Breast epithelium (tissue), 4 donors: ENCODE measurements at regions not wholly inside any gene's neighbourhood (a gene's known extent, or its start where the extent isn't known, plus 50 kb on each side); places are given as distances from the start of the nearest gene placed in this dataset.
"Not testable (repeated sequence)": the region's sequence is repeated elsewhere in the genome, so short reads cannot be mapped to it uniquely, and the experiment has no call there.

Source experiments
- DNase-seq, 2 donors: peaks; one replicate each; pipeline ENCODE4 v3.0.0-alpha.2; 2019; ENCODE audit warnings: low spot score in 2 of 2
- H3K27ac ChIP-seq, 2 donors: fragments of 200-600 bp; sonication (generic) in 1 of 2; one replicate each; pipeline ENCODE4 v1.5.1; 2016 to 2019; ENCODE audit warnings: mild to moderate bottlenecking in 1 of 2
- H3K27me3 ChIP-seq, 2 donors: fragments of 200-600 bp; sonication (generic) in 1 of 2; one replicate each; pipeline versions ENCODE4 v1.5.1 to v1.6.0; 2017 to 2019; ENCODE audit warnings: control low read depth in 1 of 2, mild to moderate bottlenecking in 1 of 2
- H3K36me3 ChIP-seq: fragments of 200-600 bp; one replicate; pipeline ENCODE4 v1.5.1; 2019
- H3K4me1 ChIP-seq, 2 donors: fragments of 200-600 bp; sonication (generic); one replicate each; pipeline ENCODE4 v1.5.1; 2016 to 2019; ENCODE audit warnings: control low read depth in 1 of 2
- H3K4me3 ChIP-seq, 3 donors: fragments of 200-600 bp; sonication (generic); 1 replicate in 2 of 3; 2 replicates in 1 of 3; pipeline ENCODE4 v1.5.1; 2016 to 2019; ENCODE audit warnings: mild to moderate bottlenecking in 3 of 3, moderate library complexity in 2 of 3
- H3K9me3 ChIP-seq, 2 donors: fragments of 200-600 bp; sonication (generic) in 1 of 2; one replicate each; pipeline ENCODE4 v1.5.1; 2016 to 2019; ENCODE audit warnings: control low read depth in 1 of 2
- CTCF ChIP-seq, 3 donors: fragments of 450-650 bp; IDR thresholded peaks; one replicate each; pipeline ENCODE4 v1.5.1; 2016 to 2017; ENCODE audit warnings: antibody characterized with exemption in 3 of 3, mild to moderate bottlenecking in 3 of 3, moderate library complexity in 3 of 3
- POLR2A ChIP-seq: fragments of 450-650 bp; IDR thresholded peaks from one replicate; pipeline ENCODE4 v1.6.1; 2016; ENCODE audit warnings: antibody characterized with exemption, mild to moderate bottlenecking, moderate library complexity
- POLR2AphosphoS5 ChIP-seq, 3 donors: sonication (generic); formaldehyde crosslinking; IDR thresholded peaks; one replicate each; pipeline ENCODE4 v1.6.1; 2017; ENCODE audit warnings: antibody characterized with exemption in 3 of 3
- intact Hi-C: fragments of 100-400 bp; cut with DNase I; formaldehyde crosslinking; loops from one replicate; pipeline ENCODE4 v1.15.1; 2023; ENCODE audit warnings: low total_unique reads

- Histone ChIP-seq H3K36me3 (peaks cover 4% of the 10 kb centered on the region), H3K27me3 (no peaks in the 10 kb centered on the region), H3K27ac (no peak overlapping the region), H3K4me1 (no peaks in the 10 kb centered on the region), H3K9me3 (peaks cover 0 to 6% of the 10 kb centered on the region in 2 donors), H3K4me3 (no peak overlapping the region)
- no peak for DNase-seq
- intact Hi-C loops = no loop called here
- TF ChIP-seq POLR2A (no peak), POLR2AphosphoS5 (IDR thresholded peaks at IDR 0.05) (no peak), CTCF (IDR thresholded peaks at IDR 0.05) (no peak)
Measured at GRCh38 chr10:8844141-8844540, 789.7 kb downstream of the GATA3 start.

GRCh38 chr10:8852546-8852945, 798.1 kb downstream of the GATA3 start:
- Histone ChIP-seq H3K36me3 (peaks cover 4% of the 10 kb centered on the region), H3K4me1 (no peaks in the 10 kb centered on the region), H3K4me3 (no peak overlapping the region), H3K27me3 (no peaks in the 10 kb centered on the region), H3K9me3 (no peaks in the 10 kb centered on the region), H3K27ac (no peak overlapping the region)
- DNase-seq = no peak
- TF ChIP-seq CTCF (IDR thresholded peaks at IDR 0.05) (no peak), POLR2A (no peak), POLR2AphosphoS5 (IDR thresholded peaks at IDR 0.05) (no peak)
- intact Hi-C loops = no loop called here

GRCh38 chr10:8853048-8853447, 798.6 kb downstream of the GATA3 start:
- no peak overlapping the region for H3K4me3 ChIP-seq
- H3K27me3 ChIP-seq = no peaks in the 10 kb centered on the region
- no peak for TF ChIP-seq POLR2AphosphoS5 (IDR thresholded peaks at IDR 0.05)
- TF ChIP-seq CTCF (IDR thresholded peaks at IDR 0.05) = no peak
- no peak for TF ChIP-seq POLR2A
- H3K36me3 ChIP-seq = peaks cover 4% of the 10 kb centered on the region
- intact Hi-C loops = no loop called here
- no peaks in the 10 kb centered on the region for H3K4me1 ChIP-seq
- no peaks in the 10 kb centered on the region for H3K9me3 ChIP-seq
- no peak overlapping the region for H3K27ac ChIP-seq
- no peak for DNase-seq

- H3K27ac ChIP-seq, H3K36me3 ChIP-seq, H3K27me3 ChIP-seq, H3K9me3 ChIP-seq, H3K4me3 ChIP-seq, H3K4me1 ChIP-seq, DNase-seq, intact Hi-C loops: not testable (repeated sequence)
Measured at GRCh38 chr10:8868924-8869323, 814.4 kb downstream of the GATA3 start.

- no peak for DNase-seq
- Histone ChIP-seq H3K27me3 (no peaks in the 10 kb centered on the region), H3K27ac (no peak overlapping the region), H3K4me1 (no peaks in the 10 kb centered on the region), H3K36me3 (no peaks in the 10 kb centered on the region), H3K4me3 (no peak overlapping the region), H3K9me3 (no peaks in the 10 kb centered on the region)
- intact Hi-C loops = no loop called here
- TF ChIP-seq POLR2A (no peak), CTCF (IDR thresholded peaks at IDR 0.05) (peak in 2 of 3 donors; percentile 23 to 47), POLR2AphosphoS5 (IDR thresholded peaks at IDR 0.05) (no peak)
Measured at GRCh38 chr10:8873310-8873709, 818.8 kb downstream of the GATA3 start.

DNA sequence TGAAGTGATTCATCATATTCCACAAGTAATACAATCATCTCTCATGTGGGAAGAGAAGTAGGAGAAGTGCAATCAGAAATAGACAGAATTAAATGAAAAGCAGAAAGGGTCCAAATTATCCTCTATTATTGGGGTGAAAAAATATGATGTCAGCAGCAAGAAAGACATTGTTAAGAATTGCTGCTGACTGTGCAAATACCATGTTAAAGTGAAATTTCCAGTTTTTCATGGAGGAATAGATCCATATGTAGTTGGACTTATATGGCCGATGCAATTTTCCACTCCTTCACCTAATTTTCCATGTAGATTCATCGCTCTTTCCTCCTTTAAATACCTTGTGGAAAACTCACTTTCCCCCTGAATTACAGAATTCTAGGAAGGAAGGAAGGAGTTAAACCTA, 819.8 kb downstream of the GATA3 start:
- H3K4me1 ChIP-seq = no peaks in the 10 kb centered on the region
- DNase-seq = no peak
- H3K27me3 ChIP-seq = no peaks in the 10 kb centered on the region
- no peak overlapping the region for H3K27ac ChIP-seq
- intact Hi-C loops = no loop called here
- no peaks in the 10 kb centered on the region for H3K9me3 ChIP-seq
- H3K36me3 ChIP-seq = no peaks in the 10 kb centered on the region
- no peak overlapping the region for H3K4me3 ChIP-seq
- TF ChIP-seq POLR2AphosphoS5 (IDR thresholded peaks at IDR 0.05) = no peak
- no peak for TF ChIP-seq POLR2A
- TF ChIP-seq CTCF (IDR thresholded peaks at IDR 0.05) = no peak
